ENCODE measurements at regions not wholly inside any gene's neighbourhood (a gene's known extent, or its start where the extent isn't known, plus 50 kb on each side); places are given as distances from the start of the nearest gene placed in this dataset.

- no peak for DNase-seq (ENCODE audit: low spot score)
- no peaks in the 10 kb centered on the region for H3K27me3 ChIP-seq (replicated peaks; ENCODE audit: insufficient read depth, low read depth, low read length, poor library complexity)
- H3K27ac ChIP-seq (ENCODE audit: low read depth, low read length, poor library complexity, severe bottlenecking) = no peak overlapping the region
- ChIA-PET POLR2A (ENCODE audit: low non-redundant PET) (no interaction called here), CTCF (no interaction called here)
- TF ChIP-seq EZH2 (IDR thresholded peaks at IDR 0.05; ENCODE audit: borderline replicate concordance, low read depth, low read length, poor library complexity, severe bottlenecking) = no peak
- H3K36me3 ChIP-seq (ENCODE audit: insufficient read depth, low read length, poor library complexity, severe bottlenecking) = no peaks in the 10 kb centered on the region
- H3K4me3 ChIP-seq (ENCODE audit: low read depth, low read length, poor library complexity, severe bottlenecking) = no peak overlapping the region
- H3K4me1 ChIP-seq (ENCODE audit: insufficient read depth, low read length, poor library complexity, severe bottlenecking) = no peaks in the 10 kb centered on the region
- intact Hi-C loops (cut with micrococcal nuclease; ENCODE audit: unreplicated experiment) = no loop called here
- no TSS peak for BruUV-seq (replicated peaks)
- H3K9me3 ChIP-seq (ENCODE audit: low read depth, low read length, poor library complexity, severe bottlenecking) = no peaks in the 10 kb centered on the region
Measured at GRCh38 chr16:80309178-80309577, 231.6 kb upstream of the DYNLRB2 start.

GRCh38 chr16:80305410-80305809, 235.4 kb upstream of the DYNLRB2 start:
- POLR2A ChIA-PET (ENCODE audit: low non-redundant PET) = no interaction called here
- no peak overlapping the region for H3K27ac ChIP-seq (ENCODE audit: low read depth, low read length, poor library complexity, severe bottlenecking)
- no peak overlapping the region for H3K4me3 ChIP-seq (ENCODE audit: low read depth, low read length, poor library complexity, severe bottlenecking)
- intact Hi-C loops (cut with micrococcal nuclease; ENCODE audit: unreplicated experiment) = no loop called here
- BruUV-seq (replicated peaks) = no TSS peak
- no peak for DNase-seq (ENCODE audit: low spot score)
- TF ChIP-seq CTCF (conservative IDR thresholded peaks at IDR 0.05; ENCODE audit: low read depth, low read length) = no peak
- CTCF ChIA-PET = no interaction called here
- no peaks in the 10 kb centered on the region for H3K9me3 ChIP-seq (ENCODE audit: low read depth, low read length, poor library complexity, severe bottlenecking)
- no peaks in the 10 kb centered on the region for H3K36me3 ChIP-seq (ENCODE audit: insufficient read depth, low read length, poor library complexity, severe bottlenecking)
- H3K4me1 ChIP-seq (ENCODE audit: insufficient read depth, low read length, poor library complexity, severe bottlenecking) = no peaks in the 10 kb centered on the region
- H3K27me3 ChIP-seq (replicated peaks; ENCODE audit: insufficient read depth, low read depth, low read length, poor library complexity) = no peaks in the 10 kb centered on the region

DNA sequence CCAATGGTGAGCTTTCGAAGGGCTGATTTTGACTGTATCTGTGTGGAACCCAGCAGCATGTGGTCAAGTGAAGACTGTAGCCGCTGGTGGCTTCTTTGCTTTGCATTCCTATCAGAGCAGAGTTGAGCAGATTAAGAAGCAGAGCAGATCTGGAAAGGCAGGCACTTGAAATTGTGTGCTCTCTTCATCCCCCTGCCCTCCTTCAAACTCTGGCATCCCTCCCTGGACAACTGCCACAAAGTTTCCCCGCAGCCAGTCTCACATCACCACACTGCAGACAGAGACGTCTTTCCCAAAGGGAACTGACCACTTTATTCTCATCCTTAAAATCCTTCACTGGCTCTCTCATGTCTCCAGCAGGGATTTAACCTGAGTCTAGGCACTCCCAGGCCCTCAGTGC, 237.1 kb upstream of the DYNLRB2 start:
- POLR2A ChIA-PET (ENCODE audit: low non-redundant PET) = no interaction called here
- intact Hi-C loops (cut with micrococcal nuclease; ENCODE audit: unreplicated experiment) = no loop called here
- H3K27me3 ChIP-seq (replicated peaks; ENCODE audit: insufficient read depth, low read depth, low read length, poor library complexity) = no peaks in the 10 kb centered on the region
- no peaks in the 10 kb centered on the region for H3K4me1 ChIP-seq (ENCODE audit: insufficient read depth, low read length, poor library complexity, severe bottlenecking)
- no peaks in the 10 kb centered on the region for H3K9me3 ChIP-seq (ENCODE audit: low read depth, low read length, poor library complexity, severe bottlenecking)
- no peak overlapping the region for H3K27ac ChIP-seq (ENCODE audit: low read depth, low read length, poor library complexity, severe bottlenecking)
- no peak for DNase-seq (ENCODE audit: low spot score)
- BruUV-seq (replicated peaks) = no TSS peak
- CTCF ChIA-PET = no interaction called here
- TF ChIP-seq EZH2 (IDR thresholded peaks at IDR 0.05; ENCODE audit: borderline replicate concordance, low read depth, low read length, poor library complexity, severe bottlenecking) = no peak
- TF ChIP-seq CTCF (conservative IDR thresholded peaks at IDR 0.05; ENCODE audit: low read depth, low read length) = no peak
- no peak overlapping the region for H3K4me3 ChIP-seq (ENCODE audit: low read depth, low read length, poor library complexity, severe bottlenecking)
- H3K36me3 ChIP-seq (ENCODE audit: insufficient read depth, low read length, poor library complexity, severe bottlenecking) = no peaks in the 10 kb centered on the region

GRCh38 chr16:80300876-80301275, 239.9 kb upstream of the DYNLRB2 start:
- ChIA-PET CTCF (no interaction called here), POLR2A (ENCODE audit: low non-redundant PET) (no interaction called here)
- DNase-seq (ENCODE audit: low spot score) = no peak
- no peak for TF ChIP-seq EZH2 (IDR thresholded peaks at IDR 0.05; ENCODE audit: borderline replicate concordance, low read depth, low read length, poor library complexity, severe bottlenecking)
- TF ChIP-seq CTCF (conservative IDR thresholded peaks at IDR 0.05; ENCODE audit: low read depth, low read length) = no peak
- Histone ChIP-seq H3K27me3 (replicated peaks; ENCODE audit: insufficient read depth, low read depth, low read length, poor library complexity) (no peaks in the 10 kb centered on the region), H3K4me3 (ENCODE audit: low read depth, low read length, poor library complexity, severe bottlenecking) (no peak overlapping the region), H3K9me3 (ENCODE audit: low read depth, low read length, poor library complexity, severe bottlenecking) (no peaks in the 10 kb centered on the region), H3K27ac (ENCODE audit: low read depth, low read length, poor library complexity, severe bottlenecking) (no peak overlapping the region), H3K36me3 (ENCODE audit: insufficient read depth, low read length, poor library complexity, severe bottlenecking) (no peaks in the 10 kb centered on the region), H3K4me1 (ENCODE audit: insufficient read depth, low read length, poor library complexity, severe bottlenecking) (no peaks in the 10 kb centered on the region)
- intact Hi-C loops (cut with micrococcal nuclease; ENCODE audit: unreplicated experiment) = no loop called here
- no TSS peak for BruUV-seq (replicated peaks)
